ENCODE measurements at regions not wholly inside any gene's neighbourhood (a gene's known extent, or its start where the extent isn't known, plus 50 kb on each side); places are given as distances from the start of the nearest gene placed in this dataset.

DNA sequence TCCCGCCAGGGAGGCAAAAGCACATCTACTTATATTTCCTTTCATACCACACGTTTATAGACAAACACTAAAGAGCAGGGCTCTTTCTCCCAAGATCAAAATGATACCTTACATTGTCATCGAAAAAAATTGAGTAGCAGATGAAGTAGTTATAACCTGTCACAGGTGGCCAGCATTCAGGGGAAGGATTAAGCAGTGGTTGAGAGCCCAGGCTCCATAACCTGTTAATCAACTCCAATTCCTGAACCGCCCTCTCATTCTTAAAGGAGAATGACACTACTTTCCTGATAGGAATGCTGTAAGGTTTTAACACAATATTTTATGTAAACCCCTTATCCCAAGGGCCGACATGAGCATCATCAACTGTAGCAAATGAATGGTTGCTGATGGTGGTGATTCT lies 268.9 kb upstream of the KCNIP4 start:
- Mint-ChIP-seq H3K4me1 (ENCODE audit: low read depth, unreplicated experiment) (no peaks in the 10 kb centered on the region), H3K27me3 (ENCODE audit: insufficient read depth, unreplicated experiment) (peaks cover 10% of the 10 kb centered on the region), H3K36me3 (ENCODE audit: insufficient read depth, unreplicated experiment) (no peaks in the 10 kb centered on the region), H3K27ac (ENCODE audit: unreplicated experiment) (no peak overlapping the region), H3K4me3 (ENCODE audit: unreplicated experiment) (no peak overlapping the region), H3K9me3 (ENCODE audit: unreplicated experiment) (no peaks in the 10 kb centered on the region)
- intact Hi-C loops (cut with micrococcal nuclease; ENCODE audit: unreplicated experiment): no loop called here
- no peaks in the 10 kb centered on the region for H3K27me3 ChIP-seq (replicated peaks; ENCODE audit: control insufficient read depth, insufficient read depth, low read length)
- H3K4me1 ChIP-seq: no peaks in the 10 kb centered on the region
- ChIA-PET CTCF (no interaction called here), POLR2A (no interaction called here)
- no peak for DNase-seq
- H3K9me3 ChIP-seq: no peaks in the 10 kb centered on the region
- no TSS peak for BruUV-seq (replicated peaks)
- no peak overlapping the region for H3K4me3 ChIP-seq (ENCODE audit: low read depth, low read length)
- H3K36me3 ChIP-seq (ENCODE audit: control insufficient read depth, insufficient read depth, low read length): no peaks in the 10 kb centered on the region
- TF ChIP-seq, protein P1, sequence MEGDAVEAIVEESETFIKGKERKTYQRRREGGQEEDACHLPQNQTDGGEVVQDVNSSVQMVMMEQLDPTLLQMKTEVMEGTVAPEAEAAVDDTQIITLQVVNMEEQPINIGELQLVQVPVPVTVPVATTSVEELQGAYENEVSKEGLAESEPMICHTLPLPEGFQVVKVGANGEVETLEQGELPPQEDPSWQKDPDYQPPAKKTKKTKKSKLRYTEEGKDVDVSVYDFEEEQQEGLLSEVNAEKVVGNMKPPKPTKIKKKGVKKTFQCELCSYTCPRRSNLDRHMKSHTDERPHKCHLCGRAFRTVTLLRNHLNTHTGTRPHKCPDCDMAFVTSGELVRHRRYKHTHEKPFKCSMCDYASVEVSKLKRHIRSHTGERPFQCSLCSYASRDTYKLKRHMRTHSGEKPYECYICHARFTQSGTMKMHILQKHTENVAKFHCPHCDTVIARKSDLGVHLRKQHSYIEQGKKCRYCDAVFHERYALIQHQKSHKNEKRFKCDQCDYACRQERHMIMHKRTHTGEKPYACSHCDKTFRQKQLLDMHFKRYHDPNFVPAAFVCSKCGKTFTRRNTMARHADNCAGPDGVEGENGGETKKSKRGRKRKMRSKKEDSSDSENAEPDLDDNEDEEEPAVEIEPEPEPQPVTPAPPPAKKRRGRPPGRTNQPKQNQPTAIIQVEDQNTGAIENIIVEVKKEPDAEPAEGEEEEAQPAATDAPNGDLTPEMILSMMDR (IDR thresholded peaks at IDR 0.05; ENCODE audit: insufficient read depth in 1 of 2, low read depth in 1 of 2, low read length in 1 of 2, severe bottlenecking in 1 of 2, unreplicated experiment in 1 of 2): no peak

DNA sequence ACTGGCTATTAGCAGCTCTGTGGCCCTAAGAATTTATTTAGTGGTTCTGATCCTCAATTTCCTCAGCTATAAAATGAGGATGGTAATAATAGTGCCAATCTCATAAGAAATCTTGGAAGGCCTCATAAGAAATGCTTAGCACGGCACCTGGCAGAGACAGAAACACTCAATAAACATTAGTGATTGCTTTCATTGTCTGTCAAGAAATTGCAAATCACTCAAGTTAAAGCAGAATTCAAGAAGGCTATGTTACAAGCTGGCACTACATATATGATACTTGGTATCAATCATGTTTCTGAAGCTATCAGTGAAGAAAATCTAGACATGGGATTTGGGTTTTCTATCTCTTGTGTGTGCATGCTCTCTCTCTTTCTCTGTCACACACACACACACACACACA lies 267.7 kb upstream of the KCNIP4 start:
- H3K9me3 Mint-ChIP-seq (ENCODE audit: unreplicated experiment): no peaks in the 10 kb centered on the region
- ChIA-PET POLR2A (no interaction called here), CTCF (no interaction called here)
- no peak overlapping the region for H3K4me3 ChIP-seq (ENCODE audit: low read depth, low read length)
- no peak overlapping the region for H3K4me3 Mint-ChIP-seq (ENCODE audit: unreplicated experiment)
- H3K9me3 ChIP-seq: no peaks in the 10 kb centered on the region
- no peak for DNase-seq
- H3K36me3 ChIP-seq (ENCODE audit: control insufficient read depth, insufficient read depth, low read length): no peaks in the 10 kb centered on the region
- H3K27ac Mint-ChIP-seq (ENCODE audit: unreplicated experiment): no peak overlapping the region
- intact Hi-C loops (cut with micrococcal nuclease; ENCODE audit: unreplicated experiment): no loop called here
- no TSS peak for BruUV-seq (replicated peaks)
- no peaks in the 10 kb centered on the region for H3K36me3 Mint-ChIP-seq (ENCODE audit: insufficient read depth, unreplicated experiment)
- no peaks in the 10 kb centered on the region for H3K4me1 Mint-ChIP-seq (ENCODE audit: low read depth, unreplicated experiment)
- TF ChIP-seq, protein P1 (IDR thresholded peaks at IDR 0.05; ENCODE audit: insufficient read depth in 1 of 2, low read depth in 1 of 2, low read length in 1 of 2, severe bottlenecking in 1 of 2, unreplicated experiment in 1 of 2): no peak
- H3K27me3 Mint-ChIP-seq (ENCODE audit: insufficient read depth, unreplicated experiment): peaks cover 12% of the 10 kb centered on the region
- H3K27me3 ChIP-seq (replicated peaks; ENCODE audit: control insufficient read depth, insufficient read depth, low read length): no peaks in the 10 kb centered on the region
- no peaks in the 10 kb centered on the region for H3K4me1 ChIP-seq

DNA sequence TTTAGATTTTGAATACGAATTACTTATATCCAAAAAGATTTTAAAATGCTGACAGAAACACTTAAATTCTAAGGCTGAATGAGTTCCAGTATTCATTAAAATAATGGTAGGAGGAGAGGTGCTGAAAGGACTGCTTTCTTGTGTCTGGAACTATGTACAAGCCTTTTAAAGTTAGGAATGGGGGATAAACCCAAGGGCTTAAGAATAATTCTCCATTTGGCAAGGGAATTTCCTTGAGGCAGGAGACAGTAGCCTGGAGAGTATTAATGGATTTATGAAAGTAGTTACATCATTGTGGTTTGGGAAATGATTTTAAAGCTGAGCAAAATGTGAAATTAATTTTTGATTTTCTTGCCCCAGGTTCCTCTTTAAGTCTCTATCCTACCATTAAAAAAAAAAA lies 266.5 kb upstream of the KCNIP4 start:
- H3K27ac Mint-ChIP-seq (ENCODE audit: unreplicated experiment): no peak overlapping the region
- H3K36me3 Mint-ChIP-seq (ENCODE audit: insufficient read depth, unreplicated experiment): no peaks in the 10 kb centered on the region
- peaks cover 12% of the 10 kb centered on the region for H3K27me3 Mint-ChIP-seq (ENCODE audit: insufficient read depth, unreplicated experiment)
- Histone ChIP-seq H3K36me3 (ENCODE audit: control insufficient read depth, insufficient read depth, low read length) (no peaks in the 10 kb centered on the region), H3K4me1 (no peaks in the 10 kb centered on the region), H3K4me3 (ENCODE audit: low read depth, low read length) (no peak overlapping the region), H3K9me3 (no peaks in the 10 kb centered on the region), H3K27me3 (replicated peaks; ENCODE audit: control insufficient read depth, insufficient read depth, low read length) (no peaks in the 10 kb centered on the region)
- H3K9me3 Mint-ChIP-seq (ENCODE audit: unreplicated experiment): no peaks in the 10 kb centered on the region
- BruUV-seq (replicated peaks): no TSS peak
- no peaks in the 10 kb centered on the region for H3K4me1 Mint-ChIP-seq (ENCODE audit: low read depth, unreplicated experiment)
- intact Hi-C loops (cut with micrococcal nuclease; ENCODE audit: unreplicated experiment): no loop called here
- no peak for DNase-seq
- ChIA-PET CTCF (no interaction called here), POLR2A (no interaction called here)
- no peak overlapping the region for H3K4me3 Mint-ChIP-seq (ENCODE audit: unreplicated experiment)
- TF ChIP-seq, protein P1 (IDR thresholded peaks at IDR 0.05; ENCODE audit: insufficient read depth in 1 of 2, low read depth in 1 of 2, low read length in 1 of 2, severe bottlenecking in 1 of 2, unreplicated experiment in 1 of 2): no peak
